SK-N-SH treated with all-trans-retinoic acid at 6 μM for 48 hours (cell line): ENCODE measurements at regions not wholly inside any gene's neighbourhood (a gene's known extent, or its start where the extent isn't known, plus 50 kb on each side); places are given as distances from the start of the nearest gene placed in this dataset.

Experiments used
- ATAC-seq: fragments of 200-7000 bp; cut with Tn5 transposase; 3 replicates; pipeline ENCODE4 v1.9.1; 2020; ENCODE audit warnings: mild to moderate bottlenecking, moderate library complexity
- ARNTL ChIP-seq: fragments of 450-650 bp; formaldehyde crosslinking; IDR thresholded peaks from 2 replicates; pipeline ENCODE4 v1.5.0; 2020; ENCODE audit warnings: low read depth, mild to moderate bottlenecking, moderate library complexity, borderline replicate concordance
- BACH2 ChIP-seq: fragments of 250-450 bp; sonication (Bioruptor Pico); IDR thresholded peaks from 2 replicates; pipeline ENCODE4 v1.9.0; 2021; ENCODE audit warnings: mild to moderate bottlenecking, borderline replicate concordance
- CSDC2 ChIP-seq: fragments of 250-450 bp; sonication (Bioruptor Pico); IDR thresholded peaks from 2 replicates; pipeline ENCODE4 v1.5.0; 2020; ENCODE audit warnings: mild to moderate bottlenecking, moderate library complexity
- ESRRG ChIP-seq: fragments of 250-450 bp; sonication (Bioruptor Pico); IDR thresholded peaks from 2 replicates; pipeline ENCODE4 v1.6.1; 2021; ENCODE audit warnings: mild to moderate bottlenecking
- GLIS3 ChIP-seq: fragments of 250-450 bp; sonication (Bioruptor Pico); IDR thresholded peaks from 2 replicates; pipeline ENCODE4 v1.5.0; 2020; ENCODE audit warnings: mild to moderate bottlenecking, moderate library complexity
- ISL1 ChIP-seq: fragments of 250-450 bp; sonication (Bioruptor Pico); IDR thresholded peaks from 2 replicates; pipeline ENCODE4 v2.1.2; 2022; ENCODE audit warnings: mild to moderate bottlenecking, moderate library complexity
- OSR1 ChIP-seq: fragments of 250-450 bp; sonication (Bioruptor Pico); IDR thresholded peaks from 2 replicates; pipeline ENCODE4 v1.8.0; 2022; ENCODE audit warnings: moderate library complexity, mild to moderate bottlenecking, inconsistent platforms
- PPARA ChIP-seq: fragments of 250-450 bp; sonication (Bioruptor Pico); IDR thresholded peaks from 2 replicates; pipeline ENCODE4 v1.5.0; 2020; ENCODE audit warnings: mild to moderate bottlenecking, borderline replicate concordance
- RARB ChIP-seq: fragments of 250-450 bp; sonication (Bioruptor Pico); IDR thresholded peaks from 2 replicates; pipeline ENCODE4 v1.8.0; 2021; ENCODE audit warnings: mild to moderate bottlenecking, moderate library complexity
- SNAI2 ChIP-seq: fragments of 250-450 bp; sonication (Bioruptor Pico); IDR thresholded peaks from 2 replicates; pipeline ENCODE4 v1.5.0; 2020; ENCODE audit warnings: mild to moderate bottlenecking, moderate library complexity
- TCF4 ChIP-seq: fragments of 250-450 bp; sonication (Bioruptor Pico); IDR thresholded peaks from 2 replicates; pipeline ENCODE4 v1.8.0; 2021; ENCODE audit warnings: mild to moderate bottlenecking, moderate library complexity, borderline replicate concordance
- TOX ChIP-seq: fragments of 250-450 bp; sonication (Bioruptor Pico); IDR thresholded peaks from 2 replicates; pipeline ENCODE4 v1.8.0; 2021; ENCODE audit warnings: mild to moderate bottlenecking, moderate library complexity, borderline replicate concordance
- ZC3H10 ChIP-seq: fragments of 250-450 bp; sonication (Bioruptor Pico); IDR thresholded peaks from 2 replicates; pipeline ENCODE4 v1.5.1; 2021; ENCODE audit warnings: mild to moderate bottlenecking, moderate library complexity
- ZFP3 ChIP-seq: fragments of 250-450 bp; sonication (Bioruptor Pico); IDR thresholded peaks from 2 replicates; pipeline ENCODE4 v1.5.0; 2020; ENCODE audit warnings: mild to moderate bottlenecking, moderate library complexity
- ZFP30 ChIP-seq: fragments of 450-650 bp; formaldehyde crosslinking; IDR thresholded peaks from 2 replicates; pipeline ENCODE4 v1.5.0; 2022; ENCODE audit warnings: mild to moderate bottlenecking, moderate library complexity
- ZNF565 ChIP-seq: fragments of 450-650 bp; formaldehyde crosslinking; conservative IDR thresholded peaks from 2 replicates; pipeline ENCODE4 v1.5.0; 2020; ENCODE audit warnings: low read depth, mild to moderate bottlenecking, moderate library complexity
- ZNF70 ChIP-seq: fragments of 450-650 bp; formaldehyde crosslinking; IDR thresholded peaks from 2 replicates; pipeline ENCODE4 v1.5.0; 2020; ENCODE audit warnings: mild to moderate bottlenecking, moderate library complexity
- ZNF8 ChIP-seq: fragments of 450-650 bp; formaldehyde crosslinking; IDR thresholded peaks from 2 replicates; pipeline ENCODE4 v1.5.0; 2020; ENCODE audit warnings: mild to moderate bottlenecking, moderate library complexity
- TF ChIP-seq, protein P1 (sequence below): fragments of 250-450 bp; sonication (Bioruptor Pico); IDR thresholded peaks from 2 replicates; pipeline ENCODE4 v1.5.0; 2020; ENCODE audit warnings: mild to moderate bottlenecking, moderate library complexity
- TF ChIP-seq, protein P2 (sequence below): fragments of 250-450 bp; sonication (Bioruptor Pico); IDR thresholded peaks from 2 replicates; pipeline ENCODE4 v1.5.1; 2020; ENCODE audit warnings: low read depth, mild to moderate bottlenecking, moderate library complexity
- TF ChIP-seq, protein P3 (sequence below): fragments of 250-450 bp; sonication (Bioruptor Pico); IDR thresholded peaks from 2 replicates; pipeline ENCODE4 v1.8.0; 2021; ENCODE audit warnings: low read depth, mild to moderate bottlenecking, moderate library complexity, borderline replicate concordance
- TF ChIP-seq, protein P4 (sequence below): fragments of 250-450 bp; sonication (Bioruptor Pico); IDR thresholded peaks from 2 replicates; pipeline ENCODE4 v1.8.0; 2020; ENCODE audit warnings: mild to moderate bottlenecking, moderate library complexity, borderline replicate concordance
- TF ChIP-seq, protein P5 (sequence below): fragments of 250-450 bp; sonication (Bioruptor Pico); IDR thresholded peaks from 2 replicates; pipeline ENCODE4 v1.5.1; 2021; ENCODE audit warnings: mild to moderate bottlenecking, moderate library complexity

DNA sequence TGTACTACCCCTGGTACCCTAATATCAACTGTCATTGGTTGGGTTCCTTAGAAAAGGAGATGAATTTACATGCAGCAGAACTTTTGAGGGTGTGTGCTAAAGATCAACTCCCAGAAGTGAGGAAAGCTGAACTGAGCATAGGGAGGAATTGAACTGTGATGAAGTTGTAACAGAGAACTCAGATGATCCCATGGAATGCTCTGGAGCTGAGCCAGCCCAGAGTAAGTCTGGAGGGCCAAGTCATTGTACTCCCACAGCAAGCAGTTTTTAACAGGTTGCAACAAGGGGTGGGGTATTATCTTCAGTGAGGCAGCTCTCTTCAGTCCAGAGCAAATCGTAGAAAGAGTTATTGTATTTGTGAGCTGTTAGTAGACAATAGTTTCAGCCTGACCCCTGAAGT, 572.3 kb downstream of the PYDC2 start:
- TF ChIP-seq, protein P1, sequence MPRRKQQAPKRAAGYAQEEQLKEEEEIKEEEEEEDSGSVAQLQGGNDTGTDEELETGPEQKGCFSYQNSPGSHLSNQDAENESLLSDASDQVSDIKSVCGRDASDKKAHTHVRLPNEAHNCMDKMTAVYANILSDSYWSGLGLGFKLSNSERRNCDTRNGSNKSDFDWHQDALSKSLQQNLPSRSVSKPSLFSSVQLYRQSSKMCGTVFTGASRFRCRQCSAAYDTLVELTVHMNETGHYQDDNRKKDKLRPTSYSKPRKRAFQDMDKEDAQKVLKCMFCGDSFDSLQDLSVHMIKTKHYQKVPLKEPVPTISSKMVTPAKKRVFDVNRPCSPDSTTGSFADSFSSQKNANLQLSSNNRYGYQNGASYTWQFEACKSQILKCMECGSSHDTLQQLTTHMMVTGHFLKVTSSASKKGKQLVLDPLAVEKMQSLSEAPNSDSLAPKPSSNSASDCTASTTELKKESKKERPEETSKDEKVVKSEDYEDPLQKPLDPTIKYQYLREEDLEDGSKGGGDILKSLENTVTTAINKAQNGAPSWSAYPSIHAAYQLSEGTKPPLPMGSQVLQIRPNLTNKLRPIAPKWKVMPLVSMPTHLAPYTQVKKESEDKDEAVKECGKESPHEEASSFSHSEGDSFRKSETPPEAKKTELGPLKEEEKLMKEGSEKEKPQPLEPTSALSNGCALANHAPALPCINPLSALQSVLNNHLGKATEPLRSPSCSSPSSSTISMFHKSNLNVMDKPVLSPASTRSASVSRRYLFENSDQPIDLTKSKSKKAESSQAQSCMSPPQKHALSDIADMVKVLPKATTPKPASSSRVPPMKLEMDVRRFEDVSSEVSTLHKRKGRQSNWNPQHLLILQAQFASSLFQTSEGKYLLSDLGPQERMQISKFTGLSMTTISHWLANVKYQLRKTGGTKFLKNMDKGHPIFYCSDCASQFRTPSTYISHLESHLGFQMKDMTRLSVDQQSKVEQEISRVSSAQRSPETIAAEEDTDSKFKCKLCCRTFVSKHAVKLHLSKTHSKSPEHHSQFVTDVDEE (CRISPR knock-in tag) = no peak
- no peak for TF ChIP-seq CSDC2
- no peak for TF ChIP-seq ESRRG (CRISPR knock-in tag)
- TF ChIP-seq, protein P2, sequence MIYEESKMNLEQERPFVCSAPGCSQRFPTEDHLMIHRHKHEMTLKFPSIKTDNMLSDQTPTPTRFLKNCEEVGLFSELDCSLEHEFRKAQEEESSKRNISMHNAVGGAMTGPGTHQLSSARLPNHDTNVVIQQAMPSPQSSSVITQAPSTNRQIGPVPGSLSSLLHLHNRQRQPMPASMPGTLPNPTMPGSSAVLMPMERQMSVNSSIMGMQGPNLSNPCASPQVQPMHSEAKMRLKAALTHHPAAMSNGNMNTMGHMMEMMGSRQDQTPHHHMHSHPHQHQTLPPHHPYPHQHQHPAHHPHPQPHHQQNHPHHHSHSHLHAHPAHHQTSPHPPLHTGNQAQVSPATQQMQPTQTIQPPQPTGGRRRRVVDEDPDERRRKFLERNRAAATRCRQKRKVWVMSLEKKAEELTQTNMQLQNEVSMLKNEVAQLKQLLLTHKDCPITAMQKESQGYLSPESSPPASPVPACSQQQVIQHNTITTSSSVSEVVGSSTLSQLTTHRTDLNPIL (CRISPR knock-in tag) = no peak
- no peak for TF ChIP-seq ZC3H10 (CRISPR knock-in tag)
- TF ChIP-seq ZFP3 (CRISPR knock-in tag) = no peak
- no peak for TF ChIP-seq OSR1 (CRISPR knock-in tag)
- TF ChIP-seq, protein P3, sequence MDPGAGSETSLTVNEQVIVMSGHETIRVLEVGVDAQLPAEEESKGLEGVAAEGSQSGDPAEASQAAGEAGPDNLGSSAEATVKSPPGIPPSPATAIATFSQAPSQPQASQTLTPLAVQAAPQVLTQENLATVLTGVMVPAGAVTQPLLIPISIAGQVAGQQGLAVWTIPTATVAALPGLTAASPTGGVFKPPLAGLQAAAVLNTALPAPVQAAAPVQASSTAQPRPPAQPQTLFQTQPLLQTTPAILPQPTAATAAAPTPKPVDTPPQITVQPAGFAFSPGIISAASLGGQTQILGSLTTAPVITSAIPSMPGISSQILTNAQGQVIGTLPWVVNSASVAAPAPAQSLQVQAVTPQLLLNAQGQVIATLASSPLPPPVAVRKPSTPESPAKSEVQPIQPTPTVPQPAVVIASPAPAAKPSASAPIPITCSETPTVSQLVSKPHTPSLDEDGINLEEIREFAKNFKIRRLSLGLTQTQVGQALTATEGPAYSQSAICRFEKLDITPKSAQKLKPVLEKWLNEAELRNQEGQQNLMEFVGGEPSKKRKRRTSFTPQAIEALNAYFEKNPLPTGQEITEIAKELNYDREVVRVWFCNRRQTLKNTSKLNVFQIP (CRISPR knock-in tag) = no peak
- no peak for TF ChIP-seq ZNF565 (CRISPR knock-in tag)
- TF ChIP-seq TCF4 (CRISPR knock-in tag) = no peak
- TF ChIP-seq ZFP30 (CRISPR knock-in tag) = no peak
- TF ChIP-seq ISL1 (CRISPR knock-in tag) = no peak
- no peak for ATAC-seq

DNA sequence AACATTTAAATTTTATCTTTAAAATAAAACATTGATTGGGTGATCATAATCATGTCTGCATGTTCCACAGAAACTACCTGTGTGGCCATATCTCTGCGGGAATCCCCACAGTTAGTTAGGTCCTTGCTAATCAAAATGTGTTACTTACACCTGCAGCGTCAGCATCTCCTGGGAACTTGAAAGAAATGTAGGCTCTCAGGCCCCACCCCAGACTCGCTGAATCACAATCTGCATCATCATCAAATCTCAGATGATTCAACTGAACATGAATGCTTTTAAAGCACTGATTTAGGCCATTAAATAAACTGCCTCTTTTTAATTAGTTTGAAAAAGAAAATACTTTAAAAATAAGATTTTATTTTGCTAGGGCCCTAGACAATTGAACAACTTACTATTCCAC, 577.8 kb downstream of the PYDC2 start:
- ATAC-seq = no peak
- TF ChIP-seq ISL1 (CRISPR knock-in tag) (no peak), TOX (CRISPR knock-in tag) (no peak), ARNTL (CRISPR knock-in tag) (no peak), BACH2 (CRISPR knock-in tag) (no peak), ZFP3 (CRISPR knock-in tag) (no peak), ZFP30 (CRISPR knock-in tag) (no peak), ZNF8 (CRISPR knock-in tag) (no peak), GLIS3 (CRISPR knock-in tag) (no peak), PPARA (CRISPR knock-in tag) (no peak), TCF4 (CRISPR knock-in tag) (no peak), SNAI2 (CRISPR knock-in tag) (no peak), ZNF70 (CRISPR knock-in tag) (no peak), RARB (CRISPR knock-in tag) (no peak), ZNF565 (CRISPR knock-in tag) (no peak), CSDC2 (no peak)
- TF ChIP-seq, protein P4, sequence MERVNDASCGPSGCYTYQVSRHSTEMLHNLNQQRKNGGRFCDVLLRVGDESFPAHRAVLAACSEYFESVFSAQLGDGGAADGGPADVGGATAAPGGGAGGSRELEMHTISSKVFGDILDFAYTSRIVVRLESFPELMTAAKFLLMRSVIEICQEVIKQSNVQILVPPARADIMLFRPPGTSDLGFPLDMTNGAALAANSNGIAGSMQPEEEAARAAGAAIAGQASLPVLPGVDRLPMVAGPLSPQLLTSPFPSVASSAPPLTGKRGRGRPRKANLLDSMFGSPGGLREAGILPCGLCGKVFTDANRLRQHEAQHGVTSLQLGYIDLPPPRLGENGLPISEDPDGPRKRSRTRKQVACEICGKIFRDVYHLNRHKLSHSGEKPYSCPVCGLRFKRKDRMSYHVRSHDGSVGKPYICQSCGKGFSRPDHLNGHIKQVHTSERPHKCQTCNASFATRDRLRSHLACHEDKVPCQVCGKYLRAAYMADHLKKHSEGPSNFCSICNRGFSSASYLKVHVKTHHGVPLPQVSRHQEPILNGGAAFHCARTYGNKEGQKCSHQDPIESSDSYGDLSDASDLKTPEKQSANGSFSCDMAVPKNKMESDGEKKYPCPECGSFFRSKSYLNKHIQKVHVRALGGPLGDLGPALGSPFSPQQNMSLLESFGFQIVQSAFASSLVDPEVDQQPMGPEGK = no peak
- TF ChIP-seq, protein P5, sequence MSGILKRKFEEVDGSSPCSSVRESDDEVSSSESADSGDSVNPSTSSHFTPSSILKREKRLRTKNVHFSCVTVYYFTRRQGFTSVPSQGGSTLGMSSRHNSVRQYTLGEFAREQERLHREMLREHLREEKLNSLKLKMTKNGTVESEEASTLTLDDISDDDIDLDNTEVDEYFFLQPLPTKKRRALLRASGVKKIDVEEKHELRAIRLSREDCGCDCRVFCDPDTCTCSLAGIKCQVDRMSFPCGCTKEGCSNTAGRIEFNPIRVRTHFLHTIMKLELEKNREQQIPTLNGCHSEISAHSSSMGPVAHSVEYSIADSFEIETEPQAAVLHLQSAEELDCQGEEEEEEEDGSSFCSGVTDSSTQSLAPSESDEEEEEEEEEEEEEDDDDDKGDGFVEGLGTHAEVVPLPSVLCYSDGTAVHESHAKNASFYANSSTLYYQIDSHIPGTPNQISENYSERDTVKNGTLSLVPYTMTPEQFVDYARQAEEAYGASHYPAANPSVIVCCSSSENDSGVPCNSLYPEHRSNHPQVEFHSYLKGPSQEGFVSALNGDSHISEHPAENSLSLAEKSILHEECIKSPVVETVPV (CRISPR knock-in tag) = no peak
- TF ChIP-seq, protein P1 (CRISPR knock-in tag) = no peak
- TF ChIP-seq, protein P2 (CRISPR knock-in tag) = no peak
